GM19043 (cell line): ENCODE measurements at regions not wholly inside any gene's neighbourhood (a gene's known extent, or its start where the extent isn't known, plus 50 kb on each side); places are given as distances from the start of the nearest gene placed in this dataset.
"Not testable (repeated sequence)": the region's sequence is repeated elsewhere in the genome, so short reads cannot be mapped to it uniquely, and the experiment has no call there.

Experiments
- ATAC-seq: cut with Tn5 transposase; IDR thresholded peaks from one replicate; pipeline ENCODE4 v1.9.1; 2021; ENCODE audit warnings: low read depth; ENCODE audit not compliant: unreplicated experiment

DNA sequence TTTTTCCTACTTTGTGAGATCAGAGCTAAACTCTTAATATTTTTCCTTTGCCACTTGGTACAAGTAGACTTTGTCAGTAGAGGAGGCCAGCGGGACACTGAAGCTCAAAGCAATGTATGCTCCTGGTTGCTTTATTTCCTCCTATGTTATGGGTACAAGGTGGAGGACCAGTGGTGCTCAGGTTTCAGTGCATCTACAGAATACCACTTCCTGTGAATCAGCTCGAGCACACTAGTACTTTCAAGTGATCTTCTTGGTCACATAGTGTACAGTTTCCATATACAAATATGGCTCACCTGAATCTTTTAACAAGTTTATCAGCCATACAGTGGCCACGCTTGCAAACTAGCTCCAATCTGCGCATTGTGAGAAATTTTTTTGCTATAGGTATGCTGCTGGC is 1674.8 kb upstream of the TMEFF2 start:
- ATAC-seq = no peak

DNA sequence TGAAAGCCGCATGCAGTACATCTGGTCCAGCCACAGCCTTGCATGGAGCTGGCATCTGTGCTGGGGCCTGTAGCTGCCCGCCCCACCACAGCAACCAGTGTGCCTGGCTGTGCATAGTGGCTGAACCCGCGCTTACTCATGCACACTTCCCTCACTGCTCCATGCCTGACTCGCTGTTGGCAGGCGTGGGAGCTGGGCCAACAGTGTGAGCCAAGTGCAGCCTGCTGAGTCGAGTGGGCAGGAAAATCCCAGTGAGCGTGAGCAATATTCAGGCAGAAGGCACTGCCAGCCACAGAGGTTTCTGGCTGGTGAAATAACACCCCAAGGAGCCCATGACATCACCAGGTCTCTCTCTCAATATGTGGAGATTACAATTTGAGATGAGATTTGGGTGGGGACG is 1674.1 kb upstream of the TMEFF2 start:
- no peak for ATAC-seq

DNA sequence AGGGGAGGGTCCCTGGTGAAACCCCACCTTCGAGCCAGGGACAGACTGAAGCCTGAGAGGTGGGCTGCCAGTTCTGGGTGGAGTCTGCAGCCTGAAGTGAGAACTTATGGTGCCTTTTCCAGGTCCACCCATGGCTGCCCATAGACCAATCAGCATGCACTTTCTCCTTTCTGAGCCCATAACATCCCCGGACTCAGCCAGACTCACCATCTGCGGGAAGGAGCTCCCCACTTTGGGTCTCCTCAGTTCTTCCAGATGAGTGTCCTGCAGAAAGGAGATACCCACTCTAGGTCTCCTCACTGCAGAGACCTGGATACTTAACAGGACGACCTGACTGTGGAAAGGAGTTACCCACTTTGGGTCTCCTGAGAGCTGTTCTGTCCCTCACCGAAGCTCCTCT is 1673.4 kb upstream of the TMEFF2 start:
- ATAC-seq = no peak

DNA sequence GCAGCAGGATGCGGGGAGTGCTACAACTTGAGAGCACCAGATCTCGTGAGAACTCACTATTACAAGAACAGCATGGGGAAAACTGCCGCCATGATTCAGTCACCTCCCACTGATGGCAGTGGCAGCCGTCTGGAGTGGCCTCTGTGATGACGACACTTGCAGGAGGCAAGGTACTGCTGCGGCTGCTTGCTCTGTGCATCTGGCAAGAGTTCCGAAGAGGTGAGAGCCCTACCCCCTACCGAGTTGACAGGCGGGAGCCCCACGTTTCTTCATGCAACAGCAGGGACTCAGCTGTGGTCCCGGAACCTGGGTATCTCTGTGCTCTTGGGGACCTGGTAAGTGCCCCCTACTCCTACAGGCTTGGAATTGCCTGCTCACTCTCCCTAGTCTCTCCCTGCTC is 1672.7 kb upstream of the TMEFF2 start:
- ATAC-seq = no peak

DNA sequence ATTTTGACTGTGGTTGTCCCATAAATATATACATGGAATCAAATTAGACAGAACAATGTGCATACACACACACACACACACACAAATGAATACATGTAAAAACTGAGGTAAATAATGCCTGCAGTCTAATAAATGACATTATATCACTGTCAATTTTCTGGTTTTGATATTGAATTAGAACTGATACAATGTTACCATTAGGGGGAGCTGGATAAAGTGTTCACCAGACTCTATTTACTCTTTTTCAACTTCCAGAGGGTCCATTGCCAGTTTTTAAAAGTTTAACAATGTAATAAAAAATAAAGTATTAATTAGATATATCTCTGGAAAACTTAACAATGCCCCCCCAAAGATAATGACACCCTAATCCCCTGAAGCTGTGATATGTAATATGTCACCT is 1666.8 kb upstream of the TMEFF2 start:
- ATAC-seq = no peak

DNA sequence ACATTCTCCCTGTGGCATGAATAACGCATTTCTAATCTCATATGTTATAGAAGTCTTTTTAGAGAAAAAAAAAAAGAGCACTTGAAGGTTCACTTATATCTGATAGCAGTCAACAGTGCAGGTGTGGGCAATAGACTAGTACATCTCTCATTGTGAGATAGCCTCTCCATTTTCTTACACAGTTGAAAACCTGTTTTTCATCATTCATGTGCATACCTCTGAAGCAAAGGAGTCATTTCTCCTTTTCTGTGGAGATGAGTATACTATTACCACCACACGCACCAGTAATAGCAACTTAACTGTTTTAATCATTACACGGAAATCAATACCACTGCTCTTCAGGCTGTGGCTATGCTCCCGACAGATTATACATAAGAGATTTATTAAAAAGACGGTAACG is 1653.3 kb upstream of the TMEFF2 start:
- no peak for ATAC-seq

DNA sequence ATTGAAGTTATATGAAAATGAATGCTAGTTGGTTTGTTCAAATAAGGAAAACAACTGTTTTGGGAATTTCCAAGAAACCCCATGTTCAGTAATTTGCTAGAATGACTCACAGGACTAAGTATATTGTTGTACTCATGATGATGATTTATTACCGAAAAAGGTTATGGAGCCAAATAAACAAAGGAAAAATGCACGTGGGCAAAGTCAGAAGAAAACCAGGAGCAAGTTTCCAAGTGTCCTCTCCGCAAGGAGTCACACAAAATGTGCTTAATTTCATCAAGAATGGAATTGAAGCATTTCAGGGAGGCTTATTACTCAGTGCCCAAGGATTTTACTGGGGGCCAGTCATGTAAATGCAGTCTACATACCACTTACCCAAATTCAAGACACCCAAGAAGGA is 1652.4 kb upstream of the TMEFF2 start:
- ATAC-seq = no peak

DNA sequence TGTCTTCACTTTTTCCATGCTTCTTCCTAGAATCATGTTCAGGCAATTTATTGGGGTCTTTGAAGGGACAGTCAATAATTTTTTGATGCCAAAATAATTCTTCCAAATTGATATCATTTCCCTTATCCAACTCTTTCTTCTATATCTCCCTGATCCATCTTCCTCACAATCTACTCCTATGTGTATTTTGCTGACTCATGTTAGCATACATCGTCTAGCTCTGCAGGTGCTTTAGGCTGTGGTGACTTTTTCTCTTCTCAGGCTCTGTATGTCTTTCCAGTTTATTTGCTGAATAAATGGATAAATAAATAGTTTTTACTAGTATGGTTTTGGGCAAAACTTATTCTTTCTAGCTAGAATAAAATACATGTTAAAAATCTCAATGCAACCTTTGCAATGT is 1650.9 kb upstream of the TMEFF2 start:
- ATAC-seq = no peak

DNA sequence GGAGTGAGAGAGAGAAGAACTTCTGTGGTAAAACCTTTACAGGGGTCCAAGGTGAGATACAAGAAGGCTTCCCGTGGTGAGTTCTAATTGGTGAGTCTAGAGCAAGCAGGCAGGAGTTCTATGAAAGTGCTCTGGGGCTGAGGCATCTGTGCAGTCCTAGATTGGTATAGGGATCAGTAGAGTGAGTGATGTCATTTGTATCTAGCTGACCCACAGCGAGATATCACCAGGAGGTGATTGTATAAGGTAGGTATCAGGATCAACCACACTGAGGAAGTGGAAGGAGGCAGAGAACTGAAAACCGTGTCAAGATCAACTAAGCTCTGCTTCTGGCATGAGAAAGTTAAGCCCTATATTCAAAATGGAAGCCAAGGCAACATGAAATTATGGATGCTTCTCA is 1648.9 kb upstream of the TMEFF2 start:
- no peak for ATAC-seq

DNA sequence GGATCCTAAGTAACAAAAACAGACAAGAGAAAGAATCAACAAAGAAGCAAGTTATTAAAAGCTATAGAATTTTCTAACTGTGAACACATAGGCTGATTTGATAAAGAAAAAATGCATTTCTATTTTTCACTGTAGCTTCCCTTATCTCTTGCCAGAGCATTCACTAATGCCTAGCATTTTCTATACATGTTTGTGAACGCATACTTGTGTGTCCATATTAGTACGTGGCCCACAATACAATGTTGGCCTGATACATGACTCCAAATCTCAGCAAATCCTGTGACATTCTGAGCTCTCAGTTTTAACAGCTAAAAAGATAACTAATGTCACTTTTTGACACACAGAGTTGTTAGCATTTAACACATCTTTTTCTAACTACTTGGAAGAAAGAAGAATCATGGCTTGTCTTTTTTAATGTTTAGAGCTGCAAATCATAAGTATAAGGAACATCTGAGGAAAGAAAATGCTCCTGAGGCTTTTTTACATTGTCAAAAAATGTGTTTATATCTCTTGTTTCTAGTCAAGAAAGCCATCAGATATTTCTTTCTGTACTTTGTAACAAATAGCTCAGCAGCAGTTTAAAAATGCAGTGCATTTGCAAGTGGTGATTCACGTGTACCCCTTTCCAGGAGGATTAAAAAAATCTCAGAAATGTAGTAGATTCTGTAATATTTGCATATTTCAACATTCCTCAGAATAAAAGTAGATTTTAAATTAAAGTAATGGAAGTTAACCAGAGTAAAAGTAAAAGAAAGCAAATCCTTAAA is 1646.8 kb upstream of the TMEFF2 start:
- ATAC-seq = no peak

DNA sequence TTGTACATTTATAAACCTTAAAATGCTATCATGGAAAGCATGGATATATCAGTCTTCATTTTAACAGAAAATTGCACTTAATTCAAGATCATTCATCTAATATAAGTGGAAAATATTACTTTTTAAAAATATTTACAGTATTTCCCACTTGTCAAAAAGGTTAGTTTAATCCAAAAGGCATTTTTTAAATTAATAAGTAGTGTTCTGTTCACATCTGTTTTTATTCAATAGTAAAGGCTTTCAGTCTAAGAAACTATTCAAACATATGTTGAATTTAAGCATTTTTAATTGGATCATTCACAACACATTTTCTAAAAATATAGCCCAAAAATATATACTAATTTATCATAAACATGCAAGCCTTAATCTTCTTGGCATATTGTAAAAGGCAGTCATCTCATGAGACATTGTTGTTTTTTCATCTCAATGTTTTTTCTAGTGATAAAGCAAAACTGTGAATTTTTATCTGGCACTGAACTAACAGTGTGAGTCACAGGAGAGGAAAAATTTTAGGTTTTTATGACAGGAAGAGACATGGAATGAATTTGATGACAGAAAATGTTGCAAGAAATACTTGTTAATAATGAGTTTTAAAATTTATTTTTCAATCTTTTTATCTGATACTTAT is 1642.5 kb upstream of the TMEFF2 start:
- ATAC-seq = no peak

DNA sequence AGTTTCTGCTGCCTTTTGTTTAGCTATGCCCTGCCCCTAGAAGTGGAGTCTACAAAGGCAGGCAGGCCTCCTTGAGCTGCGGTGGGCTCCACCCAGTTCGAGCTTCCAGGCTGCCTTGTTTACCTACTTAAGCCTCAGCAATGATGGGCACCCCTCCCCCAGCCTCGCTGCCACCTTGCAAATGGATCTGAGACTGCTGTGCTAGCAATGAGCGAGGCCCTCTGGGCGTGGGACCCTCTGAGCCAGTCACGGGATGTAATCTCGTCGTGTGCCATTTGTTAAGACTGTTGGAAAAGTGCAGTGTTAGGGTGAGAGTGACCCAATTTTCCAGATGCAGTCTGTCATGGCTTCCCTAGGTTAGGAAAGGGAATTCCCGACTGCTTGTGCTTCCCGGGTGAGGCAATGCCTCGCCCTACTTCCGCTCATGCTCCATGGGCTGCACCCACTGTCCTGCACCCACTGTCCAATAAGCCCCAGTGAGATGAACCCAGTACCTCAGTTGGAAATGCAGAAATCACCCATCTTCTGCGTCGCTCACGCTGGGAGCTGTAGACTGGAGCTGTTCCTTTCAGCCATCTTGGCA is 1641.8 kb upstream of the TMEFF2 start:
- ATAC-seq = not testable (repeated sequence)

DNA sequence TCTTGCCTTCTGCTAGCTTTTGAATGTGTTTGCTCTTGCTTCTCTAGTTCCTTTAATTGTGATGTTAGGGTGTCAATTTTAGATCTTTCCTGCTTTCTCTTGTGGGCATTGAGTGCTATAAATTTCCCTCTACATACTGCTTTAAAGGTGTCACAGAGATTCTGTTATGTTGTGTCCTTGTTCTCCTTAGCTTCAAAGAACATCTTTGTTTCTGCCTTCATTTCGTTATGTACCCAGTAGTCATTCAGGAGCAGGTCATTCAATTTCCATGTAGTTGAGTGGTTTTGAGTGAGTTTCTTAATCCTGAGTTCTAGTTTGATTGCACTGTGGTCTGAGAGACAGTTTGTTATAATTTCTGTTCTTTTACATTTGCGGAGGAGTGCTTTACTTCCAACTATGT is 1639.2 kb upstream of the TMEFF2 start:
- not testable (repeated sequence) for ATAC-seq

DNA sequence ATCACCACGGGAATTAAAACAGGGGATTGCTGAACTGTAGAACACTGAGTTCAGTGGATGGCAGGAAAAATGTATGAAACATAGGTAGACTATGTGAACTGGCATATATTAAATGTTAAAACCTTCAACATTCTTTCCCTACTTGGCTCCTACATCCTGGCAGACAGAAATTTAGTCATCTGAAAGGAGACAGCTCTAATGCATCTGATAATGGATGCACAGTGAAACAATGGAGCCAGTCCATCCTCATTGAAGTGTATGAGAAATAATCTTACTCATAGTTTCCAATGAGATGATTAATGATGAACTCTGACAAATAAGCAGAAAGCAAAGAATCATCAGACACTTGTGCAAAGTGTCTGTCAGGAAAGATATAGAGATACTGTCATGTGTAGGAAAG is 1629.7 kb upstream of the TMEFF2 start:
- no peak for ATAC-seq

DNA sequence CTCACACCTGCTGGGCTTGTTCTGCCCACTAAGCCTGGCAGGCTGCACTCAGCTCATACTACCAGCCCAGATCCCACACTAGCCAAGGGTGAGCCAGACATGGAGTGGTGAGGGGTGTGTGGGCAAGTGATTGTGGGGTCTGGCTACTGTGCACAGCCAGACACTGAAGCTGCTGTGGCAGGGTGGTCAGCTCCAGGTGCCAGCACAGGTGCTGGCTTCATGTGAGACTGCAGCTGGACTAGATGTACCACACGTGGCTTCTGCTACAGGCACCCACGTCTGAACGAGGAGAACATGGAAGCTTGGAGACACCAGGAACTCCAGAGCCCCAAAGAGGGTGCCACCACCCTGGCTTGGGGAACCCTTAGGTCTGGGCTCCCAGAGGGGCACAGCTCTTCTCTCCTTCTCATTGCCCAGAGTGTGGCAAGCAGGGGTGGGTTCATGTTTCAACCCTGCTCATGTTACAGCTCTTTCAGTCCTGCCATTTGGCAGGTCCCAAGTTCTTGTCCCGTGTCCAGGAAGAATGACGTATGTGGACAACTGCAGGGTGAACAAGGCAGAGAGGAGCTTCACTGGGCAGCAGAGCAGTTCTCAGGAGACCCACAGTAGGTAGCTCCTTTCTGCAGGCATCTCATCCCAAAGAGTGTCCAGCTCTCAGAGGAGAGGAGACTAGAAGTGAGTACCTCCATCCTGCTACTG is 1624.2 kb upstream of the TMEFF2 start:
- ATAC-seq = no peak

DNA sequence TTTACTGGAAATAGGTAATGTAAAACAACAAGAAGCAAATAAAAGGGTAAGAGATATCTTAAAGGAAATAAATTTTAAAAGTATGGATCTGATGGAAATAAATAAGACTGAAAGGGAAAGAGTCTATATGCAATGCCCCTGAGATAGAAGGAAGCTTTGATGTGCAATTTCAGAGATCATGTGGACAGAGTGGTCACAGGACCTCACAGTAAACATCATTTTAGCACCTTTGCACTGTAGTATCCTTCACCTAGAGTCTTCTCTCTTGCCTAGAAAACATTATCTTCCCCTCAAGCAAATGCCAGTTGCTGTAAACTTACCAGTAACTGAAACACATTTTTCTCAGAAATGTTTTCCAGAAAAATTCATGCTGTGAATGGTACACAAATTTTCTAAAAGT is 1621.3 kb upstream of the TMEFF2 start:
- ATAC-seq = no peak

DNA sequence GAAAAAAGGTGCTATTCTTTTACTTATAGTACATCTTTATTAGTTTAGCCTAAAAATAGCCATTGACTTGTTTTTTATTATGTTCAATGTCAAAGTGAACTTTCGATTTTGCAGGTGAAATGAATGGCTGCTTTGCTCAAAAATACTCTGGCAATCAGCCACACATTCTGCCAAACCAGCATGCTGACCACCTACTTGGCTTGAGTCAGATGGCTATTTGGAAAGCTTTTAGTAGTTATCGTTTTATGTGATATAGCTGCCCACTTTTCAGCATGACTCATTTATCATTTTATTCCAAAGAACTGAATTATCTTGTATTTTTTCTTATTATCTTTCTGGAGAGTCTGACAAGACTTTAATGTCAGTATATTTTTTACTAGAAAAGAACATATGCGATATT is 1615.8 kb upstream of the TMEFF2 start:
- ATAC-seq = no peak

DNA sequence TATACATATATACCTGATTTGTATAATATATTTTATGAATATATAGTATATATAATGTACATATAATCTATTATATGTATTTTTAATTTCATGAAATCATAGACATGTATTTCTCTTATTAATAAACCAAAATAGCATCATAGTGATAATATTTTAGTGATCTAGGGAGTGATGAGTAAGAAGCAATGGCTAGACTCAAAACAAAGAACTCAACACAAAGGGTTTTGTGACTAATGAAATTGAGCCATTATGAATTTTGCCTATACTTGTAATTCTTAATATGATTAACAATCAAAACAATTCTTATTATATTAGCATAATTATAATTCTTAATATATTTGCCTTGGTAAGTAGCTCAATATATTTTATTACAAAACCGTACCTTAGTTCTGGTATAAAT is 1614.1 kb upstream of the TMEFF2 start:
- no peak for ATAC-seq

DNA sequence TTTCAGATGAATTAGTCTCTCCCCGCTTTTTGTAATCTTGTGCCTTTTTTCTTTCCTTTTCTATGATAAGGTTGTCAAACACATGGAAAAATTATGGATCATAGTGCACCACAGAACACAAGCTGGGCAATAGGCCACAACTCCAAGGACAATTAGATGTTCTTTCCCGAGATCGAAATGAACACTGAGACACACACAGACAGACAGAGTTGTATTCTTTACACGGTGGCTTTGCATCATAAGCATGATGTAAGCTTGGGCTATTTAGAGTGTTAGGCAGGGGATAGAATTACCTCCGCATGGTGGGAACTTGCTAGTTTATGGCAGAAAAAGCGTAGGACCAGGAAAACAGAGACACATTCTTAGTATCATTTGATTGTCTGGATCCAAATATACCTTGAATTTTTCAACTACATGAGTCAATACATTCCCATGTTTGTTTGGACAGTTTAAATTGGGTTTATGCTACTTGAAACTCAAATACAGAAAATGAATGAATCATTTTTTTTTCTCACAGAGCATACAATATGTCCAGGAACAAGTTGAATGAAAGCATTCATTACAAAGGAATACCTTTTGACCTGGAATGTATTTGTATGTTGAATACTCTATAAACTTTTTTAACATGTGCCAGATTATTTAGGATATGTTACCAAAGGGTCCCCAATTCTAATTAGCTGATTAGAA is 1611.5 kb upstream of the TMEFF2 start:
- no peak for ATAC-seq

DNA sequence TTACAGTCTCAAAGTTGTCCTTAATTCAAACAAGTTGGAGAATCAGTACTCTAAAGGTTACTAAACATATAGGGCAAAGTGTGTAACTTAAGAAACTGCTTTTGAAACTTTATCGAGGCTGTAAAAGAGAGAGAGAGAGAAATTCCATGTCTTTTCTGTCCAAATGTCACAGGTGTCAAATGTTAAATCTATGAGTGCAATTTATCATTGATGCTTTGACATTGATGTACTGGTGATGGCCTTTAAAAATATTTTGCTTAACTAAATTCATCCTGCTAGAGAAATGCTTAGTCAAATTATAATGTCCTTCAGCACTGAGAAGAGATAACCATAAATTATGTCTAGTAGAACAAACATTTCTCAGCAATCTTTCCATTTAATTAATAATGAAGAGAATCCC is 1602.1 kb upstream of the TMEFF2 start:
- ATAC-seq = no peak

DNA sequence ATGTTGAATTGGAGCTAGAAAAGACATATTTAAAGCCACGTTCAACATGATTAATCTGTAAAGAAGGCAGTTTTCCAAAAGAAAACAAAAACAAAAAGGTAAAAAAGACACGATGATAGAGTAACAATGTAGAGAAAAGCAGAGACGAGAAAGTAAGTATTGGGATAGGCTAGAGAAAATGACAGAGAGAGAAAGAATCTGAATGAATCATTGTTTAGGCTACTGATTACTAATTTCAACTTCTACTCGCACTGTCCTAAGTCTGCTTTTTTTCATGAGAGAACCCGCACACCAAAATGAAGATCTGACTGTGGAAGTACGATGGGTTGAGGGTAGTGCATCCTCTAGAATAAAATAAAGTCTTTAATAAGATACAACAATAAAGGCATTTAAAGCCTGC is 1599.2 kb upstream of the TMEFF2 start:
- ATAC-seq = no peak
